GM12891 (cell line): ENCODE measurements at regions not wholly inside any gene's neighbourhood (a gene's known extent, or its start where the extent isn't known, plus 50 kb on each side); places are given as distances from the start of the nearest gene placed in this dataset.
"Not testable (repeated sequence)": the region's sequence is repeated elsewhere in the genome, so short reads cannot be mapped to it uniquely, and the experiment has no call there.

Source experiments
- DNase-seq: peaks from one replicate; pipeline ENCODE4 v3.0.0; 2011; ENCODE audit warnings: low spot score; ENCODE audit not compliant: insufficient read length
- FAIRE-seq: peaks from 2 replicates; lab custom pipeline; 2011; peaks lifted over from hg19 to GRCh38; lab: Jason Lieb, UNC
- PAX5 ChIP-seq: IDR thresholded peaks from 2 replicates; pipeline ENCODE4 v1.6.1; 2011; ENCODE audit warnings: low read length, moderate library complexity, mild to moderate bottlenecking; ENCODE audit not compliant: insufficient read depth, severe bottlenecking
- POLR2A ChIP-seq: IDR thresholded peaks from 2 replicates; pipeline ENCODE4 v1.6.1; 2011; ENCODE audit warnings: low read depth, low read length, control low read depth
- POLR2AphosphoS5 ChIP-seq: IDR thresholded peaks from 2 replicates; pipeline ENCODE4 v1.6.1; 2011; ENCODE audit warnings: low read depth, low read length, control low read depth
- POU2F2 ChIP-seq: IDR thresholded peaks from 2 replicates; pipeline ENCODE4 v1.6.1; 2011; ENCODE audit warnings: low read depth, mild to moderate bottlenecking, control low read depth, low read length, moderate library complexity
- SPI1 ChIP-seq: IDR thresholded peaks from 2 replicates; pipeline ENCODE4 v1.6.1; 2011; ENCODE audit warnings: low read depth, low read length, control low read depth
- TAF1 ChIP-seq: IDR thresholded peaks from 2 replicates; pipeline ENCODE4 v1.6.1; 2011; ENCODE audit warnings: low read depth, low read length, control low read depth

- no peak for DNase-seq
- FAIRE-seq, result no peak
- no peak for TF ChIP-seq SPI1
- no peak for TF ChIP-seq PAX5
- TF ChIP-seq POLR2AphosphoS5, result no peak
- no peak for TF ChIP-seq POLR2A
- TF ChIP-seq TAF1, result no peak
- TF ChIP-seq POU2F2, result no peak
Measured at GRCh38 chr3:69669070-69669469, 70.2 kb upstream of the MITF start.

- DNase-seq, result no peak
- no peak for FAIRE-seq
- TF ChIP-seq TAF1, result no peak
Measured at GRCh38 chr3:69665026-69665737, 74.1 kb upstream of the MITF start.

GRCh38 chr3:69660631-69661030 is 78.6 kb upstream of the MITF start:
- DNase-seq, result no peak
- TF ChIP-seq POU2F2 (no peak), PAX5 (no peak), TAF1 (no peak), SPI1 (no peak), POLR2AphosphoS5 (no peak), POLR2A (no peak)
- no peak for FAIRE-seq

DNA sequence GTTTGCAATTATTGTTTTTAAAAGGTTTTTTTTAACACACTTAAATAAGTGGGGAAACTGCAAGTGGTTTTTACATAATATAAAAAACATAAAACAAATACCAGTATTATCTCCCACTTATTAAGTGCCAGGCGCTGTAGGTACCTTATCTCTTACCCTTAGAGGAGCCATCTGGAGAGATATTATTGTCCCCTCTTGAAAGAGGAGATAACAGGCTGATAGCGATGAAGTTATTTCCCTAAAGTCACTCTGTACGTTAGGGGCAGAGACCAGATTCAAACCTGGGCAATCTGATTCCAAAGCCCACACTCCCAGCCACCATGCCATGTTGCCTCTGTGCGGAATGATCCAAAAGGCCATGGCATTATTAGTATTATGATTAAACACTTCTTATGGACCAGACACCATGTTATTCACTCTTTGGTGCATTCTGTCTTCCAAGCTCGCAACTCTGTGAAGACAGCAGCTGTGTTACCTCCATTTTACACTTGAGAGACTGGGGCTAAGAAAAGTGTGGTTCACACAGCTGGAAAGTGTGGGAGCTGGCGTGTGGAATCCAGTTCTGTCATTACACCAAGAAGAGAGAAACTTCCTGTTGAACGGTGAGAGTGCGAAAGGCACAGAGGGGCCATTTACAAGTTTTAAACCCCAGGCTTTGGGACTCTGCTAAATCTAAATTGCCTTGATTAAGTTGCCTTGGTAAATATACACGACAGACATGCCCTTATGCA is 79.9 kb upstream of the MITF start:
- FAIRE-seq (no peak), DNase-seq (no peak)

GRCh38 chr3:69658514-69659140 is 80.6 kb upstream of the MITF start:
- no peak for FAIRE-seq
- DNase-seq, result no peak
- TF ChIP-seq POU2F2, result no peak
- TF ChIP-seq POLR2AphosphoS5, result no peak
- TF ChIP-seq TAF1, result no peak
- no peak for TF ChIP-seq PAX5
- TF ChIP-seq POLR2A, result no peak

More for the DNA sequence above, 79.9 kb upstream of the MITF start:
- TF ChIP-seq TAF1, result no peak
- no peak for TF ChIP-seq POLR2AphosphoS5
- TF ChIP-seq POLR2A, result no peak
- no peak for TF ChIP-seq PAX5
- no peak for TF ChIP-seq POU2F2
- TF ChIP-seq SPI1, result no peak

- DNase-seq, FAIRE-seq: not testable (repeated sequence)
Measured at GRCh38 chr3:69657030-69657429, 82.2 kb upstream of the MITF start.

- no peak for FAIRE-seq
- DNase-seq, result no peak
- no peak for TF ChIP-seq POLR2A
- TF ChIP-seq SPI1, result no peak
- TF ChIP-seq POU2F2, result no peak
- no peak for TF ChIP-seq POLR2AphosphoS5
- no peak for TF ChIP-seq PAX5
- TF ChIP-seq TAF1, result no peak
Measured at GRCh38 chr3:69651765-69652164, 87.5 kb upstream of the MITF start.

GRCh38 chr3:69650066-69650419 is 89.2 kb upstream of the MITF start:
- FAIRE-seq, result no peak
- TF ChIP-seq PAX5 (no peak), POU2F2 (no peak), POLR2A (no peak), TAF1 (no peak), SPI1 (no peak), POLR2AphosphoS5 (no peak)
- no peak for DNase-seq

DNA sequence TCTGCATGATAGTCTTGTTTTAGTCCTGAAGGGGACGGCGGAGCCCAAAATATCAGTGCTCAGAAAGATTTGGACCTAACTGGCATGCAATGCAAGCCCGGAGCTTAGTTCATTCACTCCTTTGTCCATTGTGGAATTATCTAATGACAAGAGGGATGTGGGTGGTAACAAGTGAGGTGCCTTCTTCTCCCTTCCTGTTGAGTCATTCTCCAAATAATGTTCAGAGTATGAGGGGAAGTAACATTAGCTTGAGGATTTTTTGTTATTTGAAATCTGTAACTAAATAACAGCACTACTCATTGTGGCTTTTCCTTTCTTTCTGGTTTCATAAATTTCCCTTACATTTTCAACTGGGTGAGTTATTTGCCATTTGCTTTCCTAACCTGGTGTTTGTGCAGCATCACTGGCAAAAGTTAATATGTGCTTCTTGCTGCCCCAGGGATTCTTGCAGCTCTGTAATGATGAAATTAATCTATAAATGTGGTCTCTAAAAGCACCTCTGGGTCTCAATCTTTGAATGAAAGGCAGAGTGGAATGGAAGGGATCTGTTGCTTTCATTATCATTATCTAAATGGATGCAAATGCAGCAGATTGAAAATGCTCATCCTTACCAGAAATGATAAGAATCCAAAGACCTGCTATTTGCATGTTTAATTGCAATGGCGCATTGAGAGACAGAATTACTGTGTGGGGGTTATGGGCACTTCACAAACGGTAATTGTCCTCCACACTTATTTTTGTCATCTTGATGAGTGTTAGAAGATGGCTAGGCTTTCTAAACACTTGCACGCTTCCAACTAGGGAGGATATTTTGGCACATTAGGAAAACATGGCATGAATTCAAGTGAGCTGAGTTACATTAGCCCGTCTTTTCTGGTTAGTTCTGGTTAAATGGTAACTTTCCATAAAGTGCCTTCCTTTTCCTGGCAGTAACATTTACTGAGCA is 89.9 kb upstream of the MITF start:
- DNase-seq (no peak), FAIRE-seq (no peak)
- TF ChIP-seq POLR2AphosphoS5 (no peak), PAX5 (no peak), POLR2A (no peak), TAF1 (no peak), POU2F2 (no peak), SPI1 (no peak)

- no peak for DNase-seq
- TF ChIP-seq POLR2A (no peak), SPI1 (no peak), POLR2AphosphoS5 (no peak), POU2F2 (no peak), PAX5 (no peak)
- FAIRE-seq, result no peak
Measured at GRCh38 chr3:69648126-69648525, 91.1 kb upstream of the MITF start.
